BJ (cell line): ENCODE measurements at regions not wholly inside any gene's neighbourhood (a gene's known extent, or its start where the extent isn't known, plus 50 kb on each side); places are given as distances from the start of the nearest gene placed in this dataset.

Experiments used
- CTCF ChIA-PET: fragments of 350-600 bp; formaldehyde crosslinking; extraction: SDS; loops from one replicate; lab custom pipeline; 2021; ENCODE audit warnings: antibody characterized with exemption, inconsistent platforms; lab: Yijun Ruan, JAX
- POLR2A ChIA-PET: fragments of 300-600 bp; sonication (Branson Sonifier 250); formaldehyde crosslinking; extraction: SDS; loops from one replicate; lab custom pipeline; 2021; ENCODE audit warnings: antibody characterized with exemption; lab: Charles Lee
- DNase-seq: peaks from one replicate; pipeline ENCODE4 v3.0.0-alpha.2; 2011; ENCODE audit warnings: low read depth
- H3K27me3 ChIP-seq: 2 replicates; pipeline ENCODE4 v1.6.0; 2011; ENCODE audit warnings: low read length; ENCODE audit not compliant: control insufficient read depth, insufficient read depth
- H3K36me3 ChIP-seq: 2 replicates; pipeline ENCODE4 v1.5.1; 2011; ENCODE audit warnings: low read length; ENCODE audit not compliant: control insufficient read depth, insufficient read depth
- H3K4me3 ChIP-seq: 2 replicates; pipeline ENCODE4 v1.5.1; 2011; ENCODE audit warnings: low read depth, mild to moderate bottlenecking, control low read depth, low read length
- TF ChIP-seq, protein P1 (sequence below): IDR thresholded peaks from 2 replicates; pipeline ENCODE4 v1.5.1; 2011; ENCODE audit warnings: low read depth, mild to moderate bottlenecking, control low read depth, inconsistent platforms, low read length, moderate library complexity; ENCODE audit not compliant: insufficient read depth

DNA sequence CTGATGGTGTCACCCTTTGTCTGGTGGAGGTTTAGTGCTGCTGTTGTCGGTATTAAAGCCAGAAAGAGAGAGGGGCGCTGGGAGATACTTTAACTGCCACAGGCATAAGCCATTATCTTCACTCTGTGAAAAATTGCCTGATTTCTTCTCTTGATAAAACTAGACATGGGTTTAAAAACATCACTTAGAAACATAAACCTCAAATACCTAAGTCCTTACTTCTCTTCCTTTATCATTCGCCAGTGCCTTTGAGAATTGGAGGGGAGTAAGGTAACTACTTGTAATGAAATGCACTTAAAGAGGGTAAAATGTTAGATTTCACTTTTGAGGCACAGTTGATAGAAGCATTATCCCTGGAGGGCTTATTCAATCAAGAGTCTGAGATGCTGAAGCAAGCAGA lies 434.5 kb downstream of the OLFM4 start:
- TF ChIP-seq, protein P1, sequence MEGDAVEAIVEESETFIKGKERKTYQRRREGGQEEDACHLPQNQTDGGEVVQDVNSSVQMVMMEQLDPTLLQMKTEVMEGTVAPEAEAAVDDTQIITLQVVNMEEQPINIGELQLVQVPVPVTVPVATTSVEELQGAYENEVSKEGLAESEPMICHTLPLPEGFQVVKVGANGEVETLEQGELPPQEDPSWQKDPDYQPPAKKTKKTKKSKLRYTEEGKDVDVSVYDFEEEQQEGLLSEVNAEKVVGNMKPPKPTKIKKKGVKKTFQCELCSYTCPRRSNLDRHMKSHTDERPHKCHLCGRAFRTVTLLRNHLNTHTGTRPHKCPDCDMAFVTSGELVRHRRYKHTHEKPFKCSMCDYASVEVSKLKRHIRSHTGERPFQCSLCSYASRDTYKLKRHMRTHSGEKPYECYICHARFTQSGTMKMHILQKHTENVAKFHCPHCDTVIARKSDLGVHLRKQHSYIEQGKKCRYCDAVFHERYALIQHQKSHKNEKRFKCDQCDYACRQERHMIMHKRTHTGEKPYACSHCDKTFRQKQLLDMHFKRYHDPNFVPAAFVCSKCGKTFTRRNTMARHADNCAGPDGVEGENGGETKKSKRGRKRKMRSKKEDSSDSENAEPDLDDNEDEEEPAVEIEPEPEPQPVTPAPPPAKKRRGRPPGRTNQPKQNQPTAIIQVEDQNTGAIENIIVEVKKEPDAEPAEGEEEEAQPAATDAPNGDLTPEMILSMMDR = no peak
- no peaks in the 10 kb centered on the region for H3K36me3 ChIP-seq
- POLR2A ChIA-PET = no interaction called here
- H3K27me3 ChIP-seq = no peaks in the 10 kb centered on the region
- H3K4me3 ChIP-seq = no peak overlapping the region
- DNase-seq = no peak
- CTCF ChIA-PET = no interaction called here

DNA sequence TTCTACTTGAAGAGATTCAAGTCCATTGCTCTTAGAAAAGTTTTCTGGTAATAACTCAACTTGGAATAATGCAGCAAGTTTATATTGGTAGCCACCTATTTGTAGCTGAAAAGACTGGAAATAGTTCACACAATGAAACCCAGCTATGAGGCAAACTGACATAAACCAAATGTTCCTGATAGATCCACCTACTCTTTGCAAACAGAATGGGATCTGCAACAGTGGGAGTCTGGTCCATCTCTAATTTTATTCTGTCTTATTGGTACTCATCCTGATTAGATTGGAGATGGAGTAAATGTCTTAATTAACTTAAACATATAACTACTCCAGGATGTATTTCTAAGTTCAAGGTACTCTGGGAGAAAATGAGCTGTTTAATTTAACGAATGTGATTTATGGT lies 438.0 kb downstream of the OLFM4 start:
- TF ChIP-seq, protein P1 = no peak
- ChIA-PET CTCF (no interaction called here), POLR2A (no interaction called here)

DNA sequence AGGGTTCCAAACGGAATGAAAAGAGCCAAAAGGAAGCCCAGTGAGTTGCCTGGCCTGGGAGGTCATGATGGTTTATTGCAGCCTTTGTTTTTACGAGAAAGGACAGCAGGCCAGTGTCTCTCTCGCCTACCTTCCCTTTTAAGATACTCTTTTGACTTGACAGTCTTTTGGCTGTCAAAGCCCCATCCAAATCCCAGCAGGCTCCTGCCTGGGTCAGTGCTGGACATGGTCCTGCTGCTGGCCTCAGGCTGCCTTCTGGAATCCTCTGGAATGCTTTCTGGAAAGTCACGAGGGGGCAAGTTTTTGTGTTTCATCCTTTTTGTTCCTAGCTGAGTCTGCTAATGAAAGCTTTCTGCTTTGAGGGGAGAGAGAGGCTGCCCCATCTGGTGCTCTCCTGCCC lies 444.8 kb downstream of the OLFM4 start:
- H3K4me3 ChIP-seq = no peak overlapping the region
- CTCF ChIA-PET = no interaction called here
- POLR2A ChIA-PET = no interaction called here
- no peaks in the 10 kb centered on the region for H3K27me3 ChIP-seq
- no peak for DNase-seq
- TF ChIP-seq, protein P1 = no peak
- no peaks in the 10 kb centered on the region for H3K36me3 ChIP-seq

More for the DNA sequence above, 438.0 kb downstream of the OLFM4 start:
- H3K36me3 ChIP-seq = no peaks in the 10 kb centered on the region
- DNase-seq = no peak
- no peak overlapping the region for H3K4me3 ChIP-seq
- no peaks in the 10 kb centered on the region for H3K27me3 ChIP-seq

DNA sequence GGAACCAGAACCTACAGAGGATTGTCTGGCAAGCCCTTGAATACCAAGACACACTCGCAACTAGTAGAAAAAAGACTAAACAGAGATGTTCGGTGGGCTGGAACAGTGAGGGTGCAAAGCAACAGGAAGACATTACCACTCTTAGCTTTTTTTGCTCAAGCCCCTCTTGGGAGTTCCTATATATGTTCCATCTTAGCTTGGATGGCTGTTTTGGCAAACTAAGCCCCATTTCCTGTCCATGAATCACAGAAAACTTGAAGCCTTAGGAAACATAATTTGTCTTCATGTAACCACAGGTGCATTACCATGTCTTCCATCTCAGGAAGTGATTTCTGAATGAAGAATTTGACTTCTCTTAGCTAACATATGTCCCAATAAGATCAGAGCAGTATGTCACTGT lies 446.3 kb downstream of the OLFM4 start:
- H3K36me3 ChIP-seq = no peaks in the 10 kb centered on the region
- H3K4me3 ChIP-seq = no peak overlapping the region
- ChIA-PET CTCF (no interaction called here), POLR2A (no interaction called here)
- TF ChIP-seq, protein P1 = no peak
- no peak for DNase-seq
- H3K27me3 ChIP-seq = no peaks in the 10 kb centered on the region

DNA sequence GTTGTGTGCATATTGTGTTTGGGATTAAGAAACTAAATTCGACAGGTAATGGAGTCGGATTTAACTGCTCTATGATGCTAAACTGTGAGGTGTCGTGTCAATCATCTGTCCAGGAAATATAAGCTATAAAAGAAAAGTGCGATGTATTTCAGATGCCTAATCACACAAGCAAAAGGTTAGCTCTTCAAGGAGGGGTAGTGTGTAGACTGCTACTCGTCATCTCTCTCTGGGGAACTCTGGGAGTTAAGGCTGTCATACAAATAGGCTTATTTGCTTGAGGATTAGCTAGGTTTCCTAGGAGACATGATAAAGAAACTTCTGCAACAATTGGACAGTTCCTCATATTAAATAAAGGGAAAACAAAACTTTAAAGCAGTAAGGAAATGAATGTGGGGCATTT lies 462.1 kb downstream of the OLFM4 start:
- CTCF ChIA-PET = no interaction called here
- POLR2A ChIA-PET = no interaction called here

More for the DNA sequence above, 462.1 kb downstream of the OLFM4 start:
- H3K4me3 ChIP-seq = no peak overlapping the region
- H3K36me3 ChIP-seq = no peaks in the 10 kb centered on the region
- DNase-seq = no peak
- no peaks in the 10 kb centered on the region for H3K27me3 ChIP-seq
- TF ChIP-seq, protein P1 = no peak
